Activated CD4-positive, alpha-beta T cell treated with anti-CD3 and anti-CD28 coated beads, Interleukin-2, amount 10 ng/mL, durations not matched to agents 7 days and 5 days (primary cell): ENCODE measurements at regions not wholly inside any gene's neighbourhood (a gene's known extent, or its start where the extent isn't known, plus 50 kb on each side); places are given as distances from the start of the nearest gene placed in this dataset.
"Not testable (repeated sequence)": the region's sequence is repeated elsewhere in the genome, so short reads cannot be mapped to it uniquely, and the experiment has no call there.

Experiments used
- CTCF ChIA-PET: fragments of 350-600 bp; sonication (Branson Sonifier 250); formaldehyde crosslinking; loops from one replicate; lab custom pipeline; 2021; ENCODE audit warnings: antibody characterized with exemption; lab: Charles Lee
- POLR2A ChIA-PET: fragments of 350-600 bp; sonication (Branson Sonifier 250); formaldehyde crosslinking; loops from one replicate; lab custom pipeline; 2021; ENCODE audit warnings: antibody characterized with exemption; lab: Charles Lee
- DNase-seq: peaks from one replicate; pipeline ENCODE4 v3.0.0-alpha.2; 2020
- H3K27ac Mint-ChIP-seq: one replicate; pipeline ENCODE4 v1.8.0; 2021; ENCODE audit warnings: mild to moderate bottlenecking, moderate library complexity, mixed read lengths
- H3K27me3 Mint-ChIP-seq: one replicate; pipeline ENCODE4 v1.8.0; 2021; ENCODE audit warnings: mixed read lengths
- H3K36me3 Mint-ChIP-seq: one replicate; pipeline ENCODE4 v1.8.0; 2021; ENCODE audit warnings: low read depth, mixed read lengths
- H3K4me1 Mint-ChIP-seq: one replicate; pipeline ENCODE4 v1.8.0; 2021; ENCODE audit warnings: mixed read lengths
- H3K4me3 Mint-ChIP-seq: one replicate; pipeline ENCODE4 v1.8.0; 2021; ENCODE audit warnings: mild to moderate bottlenecking, moderate library complexity, mixed read lengths
- H3K9me3 Mint-ChIP-seq: one replicate; pipeline ENCODE4 v1.8.0; 2021; ENCODE audit warnings: mixed read lengths

DNA sequence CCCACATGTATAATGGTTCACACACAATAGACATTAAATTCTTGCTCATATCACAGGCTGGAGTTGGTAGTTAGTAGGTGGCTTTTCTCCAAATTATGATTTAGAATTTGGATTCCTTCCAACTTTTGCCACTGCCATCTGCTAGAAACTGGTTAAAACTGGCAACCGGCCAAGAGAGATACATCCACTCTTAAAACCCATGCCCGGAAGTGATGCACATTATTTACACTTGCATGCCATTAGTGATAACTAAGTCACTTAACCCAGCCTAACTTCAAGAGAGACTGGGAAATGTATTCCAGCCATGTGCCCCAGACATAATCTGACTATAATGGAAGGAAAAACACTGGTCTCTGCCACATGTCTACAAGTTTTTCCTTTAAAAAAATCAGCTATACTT lies 395.7 kb upstream of the SEMA6A start:
- POLR2A ChIA-PET = no interaction called here
- H3K9me3 Mint-ChIP-seq = no peaks in the 10 kb centered on the region
- H3K4me3 Mint-ChIP-seq = no peak overlapping the region
- no peak overlapping the region for H3K27ac Mint-ChIP-seq
- no peaks in the 10 kb centered on the region for H3K4me1 Mint-ChIP-seq
- no peaks in the 10 kb centered on the region for H3K27me3 Mint-ChIP-seq
- CTCF ChIA-PET = no interaction called here
- no peaks in the 10 kb centered on the region for H3K36me3 Mint-ChIP-seq
- DNase-seq = no peak

DNA sequence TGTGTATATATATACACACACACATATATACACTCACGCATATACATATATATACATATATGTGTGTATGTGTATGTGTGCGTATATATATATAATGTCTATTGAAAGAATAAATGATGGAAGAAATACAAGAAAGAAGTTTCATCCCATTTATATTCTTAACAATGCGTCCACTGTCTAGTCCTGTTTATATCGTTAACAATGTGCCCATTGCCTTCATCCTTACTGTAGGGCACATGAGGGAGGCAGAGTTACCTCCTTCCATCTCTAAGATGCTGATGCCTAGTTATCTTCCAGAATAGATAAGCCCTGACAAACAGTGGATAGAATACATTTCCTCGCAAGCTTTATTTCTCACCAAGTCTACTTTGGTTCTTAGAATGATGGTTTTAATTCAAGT lies 389.8 kb upstream of the SEMA6A start:
- Mint-ChIP-seq H3K4me3 (no peak overlapping the region), H3K27ac (no peak overlapping the region), H3K27me3 (no peaks in the 10 kb centered on the region), H3K36me3 (no peaks in the 10 kb centered on the region), H3K9me3 (no peaks in the 10 kb centered on the region), H3K4me1 (no peaks in the 10 kb centered on the region)
- no peak for DNase-seq
- ChIA-PET CTCF (no interaction called here), POLR2A (no interaction called here)

DNA sequence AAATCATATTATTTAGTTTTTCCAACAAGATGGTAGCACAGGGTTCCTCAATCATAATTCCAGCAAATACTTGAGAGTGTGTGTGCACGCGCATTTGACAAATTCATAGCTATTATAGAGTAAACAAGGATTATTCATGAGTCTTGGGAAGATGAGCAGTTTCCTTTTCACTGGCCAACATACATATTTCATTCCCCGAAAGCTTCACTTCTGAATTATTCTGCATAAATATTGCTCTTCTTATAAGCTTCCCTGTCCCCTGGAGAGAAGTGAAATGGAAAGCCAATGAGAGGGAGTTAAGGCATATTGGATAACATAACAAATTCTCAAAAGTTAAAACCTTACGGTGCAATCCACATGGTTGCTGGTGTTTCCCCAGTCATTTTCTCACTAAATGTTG lies 386.4 kb upstream of the SEMA6A start:
- Mint-ChIP-seq H3K36me3 (no peaks in the 10 kb centered on the region), H3K4me1 (no peaks in the 10 kb centered on the region), H3K4me3 (no peak overlapping the region), H3K27me3 (no peaks in the 10 kb centered on the region), H3K27ac (no peak overlapping the region), H3K9me3 (no peaks in the 10 kb centered on the region)
- POLR2A ChIA-PET = no interaction called here
- CTCF ChIA-PET = no interaction called here
- no peak for DNase-seq

DNA sequence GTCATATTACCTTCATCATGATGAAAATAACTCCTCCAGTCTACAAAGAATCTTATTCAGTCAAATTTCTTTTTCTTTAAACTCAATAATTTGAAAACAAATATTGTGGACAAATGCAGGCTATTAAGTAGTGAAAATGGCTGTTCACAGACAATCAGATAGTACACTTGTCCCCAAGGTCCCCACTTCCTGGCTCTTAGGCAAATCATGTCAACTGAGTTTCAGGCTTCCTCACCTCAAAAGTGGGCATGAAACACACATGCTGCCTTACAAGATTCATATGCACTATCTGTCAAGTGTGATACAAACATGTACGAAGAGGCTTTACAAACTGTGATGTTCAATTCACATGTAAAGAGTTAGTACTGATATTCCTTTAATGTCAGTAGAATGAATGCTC lies 385.2 kb upstream of the SEMA6A start:
- Mint-ChIP-seq H3K4me3 (no peak overlapping the region), H3K4me1 (no peaks in the 10 kb centered on the region), H3K36me3 (no peaks in the 10 kb centered on the region), H3K9me3 (no peaks in the 10 kb centered on the region), H3K27ac (no peak overlapping the region), H3K27me3 (no peaks in the 10 kb centered on the region)
- no peak for DNase-seq
- ChIA-PET POLR2A (no interaction called here), CTCF (no interaction called here)

DNA sequence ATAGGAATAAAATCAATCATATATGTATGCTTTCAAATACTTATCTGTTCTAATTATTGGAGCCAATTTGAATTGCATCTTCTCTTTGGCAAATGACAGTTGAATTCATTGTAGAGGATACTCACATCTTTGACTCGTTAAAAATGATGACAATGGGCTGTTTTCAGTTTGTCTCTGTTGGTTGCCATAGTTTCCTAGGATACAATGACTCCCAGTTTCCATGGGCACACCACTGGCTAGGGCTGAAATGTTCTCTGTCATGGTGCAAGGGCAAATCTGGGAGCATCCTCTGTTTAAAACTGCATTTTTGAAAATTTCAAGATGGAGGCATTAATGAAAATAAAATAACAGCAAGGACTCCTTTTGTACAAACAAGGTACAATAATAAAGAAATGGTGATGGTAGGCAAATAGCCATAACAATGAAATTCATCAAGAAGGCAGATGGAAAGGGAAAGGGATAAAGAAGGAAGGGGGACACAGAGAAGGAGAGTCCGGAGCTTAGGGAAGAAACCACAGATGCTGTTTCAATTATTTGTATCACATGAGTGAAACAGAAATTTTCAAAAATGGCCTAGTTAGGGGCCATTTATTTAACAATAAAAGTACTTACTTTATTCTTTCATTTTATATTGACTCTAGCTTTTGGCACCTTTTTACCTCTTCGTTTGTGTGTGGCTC lies 378.8 kb upstream of the SEMA6A start:
- Mint-ChIP-seq H3K27me3 (no peaks in the 10 kb centered on the region), H3K4me3 (no peak overlapping the region), H3K36me3 (no peaks in the 10 kb centered on the region), H3K4me1 (no peaks in the 10 kb centered on the region), H3K9me3 (no peaks in the 10 kb centered on the region), H3K27ac (no peak overlapping the region)
- no peak for DNase-seq
- ChIA-PET POLR2A (no interaction called here), CTCF (no interaction called here)

DNA sequence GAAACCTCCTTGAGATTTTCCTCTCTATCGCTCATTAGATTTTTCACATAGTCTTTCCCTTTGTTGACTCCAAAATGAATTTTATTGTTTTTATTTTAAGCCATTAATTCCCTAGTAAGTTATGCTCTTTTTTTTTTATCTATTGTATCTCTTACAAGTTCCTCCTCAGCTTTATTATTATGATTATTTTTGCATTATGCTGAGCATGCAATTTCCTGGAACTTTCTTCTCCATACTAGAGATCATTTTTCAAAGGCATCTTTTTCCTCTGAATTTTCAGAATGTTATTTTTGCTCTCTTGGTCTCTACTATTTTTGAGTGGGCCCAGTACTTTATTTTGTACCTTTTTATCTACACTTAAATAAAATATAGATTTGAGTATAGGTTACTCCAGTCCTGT lies 376.6 kb upstream of the SEMA6A start:
- CTCF ChIA-PET = no interaction called here
- Mint-ChIP-seq H3K27ac (no peak overlapping the region), H3K27me3 (no peaks in the 10 kb centered on the region), H3K4me1 (no peaks in the 10 kb centered on the region), H3K4me3 (no peak overlapping the region), H3K9me3 (no peaks in the 10 kb centered on the region), H3K36me3 (no peaks in the 10 kb centered on the region)
- POLR2A ChIA-PET = no interaction called here
- DNase-seq = no peak

DNA sequence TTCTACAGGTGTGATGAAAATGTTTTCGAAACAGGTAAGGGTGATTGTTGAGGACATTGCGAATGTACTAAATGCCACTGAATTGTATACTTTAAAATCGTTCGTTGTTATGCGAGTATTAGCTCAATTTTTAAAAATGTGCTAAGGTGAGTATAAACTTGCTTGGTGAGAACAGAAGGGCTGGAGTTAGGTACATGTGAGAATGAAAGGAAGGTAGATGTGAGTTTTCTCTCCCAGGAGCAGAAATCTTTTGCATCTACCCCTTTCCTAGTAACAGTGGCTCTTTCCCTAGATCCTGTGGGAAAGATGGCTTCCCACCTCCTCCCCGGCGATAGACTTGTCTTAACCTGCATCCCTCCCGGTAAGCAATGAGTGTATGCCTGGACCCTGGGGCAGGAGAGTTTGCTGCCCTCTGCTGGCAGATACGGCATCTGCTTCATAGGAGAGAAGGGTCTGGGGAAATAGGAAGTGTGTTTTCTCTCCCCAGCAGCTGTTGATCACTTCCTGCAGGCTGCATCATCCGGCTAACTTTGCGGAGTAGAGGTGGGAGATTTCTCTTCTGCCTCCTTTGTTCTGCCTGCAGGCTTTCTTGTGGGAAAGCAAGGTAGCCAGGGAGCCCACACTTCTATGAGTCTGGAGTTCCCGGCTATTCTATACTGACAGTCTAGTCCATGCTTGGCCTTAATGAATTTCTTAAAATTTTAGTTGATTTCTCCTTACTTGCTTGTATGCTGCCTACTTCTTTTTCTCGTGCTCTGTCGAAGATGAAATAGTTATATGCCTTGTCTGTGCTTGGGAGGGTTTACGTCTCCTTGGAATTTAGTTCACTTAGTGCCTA lies 373.3 kb upstream of the SEMA6A start:
- ChIA-PET POLR2A (no interaction called here), CTCF (no interaction called here)

DNA sequence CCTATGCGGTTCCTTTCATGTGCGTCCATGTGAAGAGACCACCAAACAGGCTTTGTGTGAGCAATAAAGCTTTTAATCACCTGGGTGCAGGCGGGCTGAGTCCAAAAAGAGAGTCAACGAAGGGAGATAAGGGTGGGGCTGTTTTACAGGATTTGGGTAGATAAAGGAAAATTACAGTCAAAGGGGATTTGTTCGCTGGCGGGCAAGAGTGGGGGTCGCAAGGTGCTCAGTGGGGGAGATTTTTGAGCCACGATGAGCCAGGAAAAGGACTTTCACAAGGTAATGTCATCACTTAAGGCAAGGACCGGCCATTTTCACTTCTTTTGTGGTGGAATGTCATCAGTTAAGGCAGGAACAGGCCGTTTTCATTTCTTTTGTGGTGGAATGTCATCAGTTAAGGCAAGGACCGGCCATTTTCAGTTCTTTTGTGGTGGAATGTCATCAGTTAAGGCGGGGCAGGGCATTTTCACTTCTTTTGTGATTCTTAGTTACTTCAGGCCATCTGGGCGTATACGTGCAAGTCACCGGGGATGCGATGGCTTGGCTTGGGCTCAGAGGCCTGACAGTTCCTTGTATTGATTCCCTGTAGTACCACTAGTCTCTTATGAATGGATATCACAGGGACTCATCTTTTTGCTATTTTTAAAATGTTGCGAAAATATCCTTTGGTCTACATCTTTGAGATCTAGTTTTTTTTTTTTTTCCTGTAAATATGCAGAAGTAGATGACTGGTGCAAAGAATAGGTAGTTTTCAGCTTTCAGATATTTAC lies 371.2 kb upstream of the SEMA6A start:
- H3K27me3 Mint-ChIP-seq, H3K27ac Mint-ChIP-seq, H3K4me3 Mint-ChIP-seq, H3K9me3 Mint-ChIP-seq, H3K36me3 Mint-ChIP-seq, CTCF ChIA-PET, DNase-seq, H3K4me1 Mint-ChIP-seq, POLR2A ChIA-PET: not testable (repeated sequence)

More for the DNA sequence above, 373.3 kb upstream of the SEMA6A start:
- Mint-ChIP-seq H3K9me3 (no peaks in the 10 kb centered on the region), H3K27ac (no peak overlapping the region), H3K4me3 (no peak overlapping the region), H3K27me3 (no peaks in the 10 kb centered on the region), H3K36me3 (no peaks in the 10 kb centered on the region), H3K4me1 (no peaks in the 10 kb centered on the region)
- peak; percentile 70 for DNase-seq

DNA sequence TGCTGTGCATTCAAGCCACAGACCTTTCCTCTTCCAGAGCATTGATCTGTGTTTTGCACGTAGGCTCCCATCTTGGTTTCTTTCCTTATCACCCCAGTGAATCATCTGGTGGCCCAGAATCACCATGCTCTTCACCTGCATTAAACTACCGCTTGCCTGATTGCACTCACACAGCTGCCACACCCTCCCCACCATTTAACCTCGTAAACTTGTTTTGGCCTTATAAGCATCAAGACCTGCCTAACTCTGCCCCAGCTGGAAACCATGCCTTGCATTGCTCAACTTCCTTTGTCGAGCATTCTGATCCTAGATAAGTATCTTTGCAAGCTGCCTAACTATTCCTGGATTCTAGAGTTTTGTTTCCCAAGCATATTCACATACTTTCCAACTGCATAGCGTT lies 369.6 kb upstream of the SEMA6A start:
- CTCF ChIA-PET = no interaction called here
- POLR2A ChIA-PET = no interaction called here
- Mint-ChIP-seq H3K36me3 (no peaks in the 10 kb centered on the region), H3K4me1 (no peaks in the 10 kb centered on the region), H3K27ac (no peak overlapping the region), H3K4me3 (no peak overlapping the region), H3K9me3 (no peaks in the 10 kb centered on the region), H3K27me3 (no peaks in the 10 kb centered on the region)
- DNase-seq = no peak

DNA sequence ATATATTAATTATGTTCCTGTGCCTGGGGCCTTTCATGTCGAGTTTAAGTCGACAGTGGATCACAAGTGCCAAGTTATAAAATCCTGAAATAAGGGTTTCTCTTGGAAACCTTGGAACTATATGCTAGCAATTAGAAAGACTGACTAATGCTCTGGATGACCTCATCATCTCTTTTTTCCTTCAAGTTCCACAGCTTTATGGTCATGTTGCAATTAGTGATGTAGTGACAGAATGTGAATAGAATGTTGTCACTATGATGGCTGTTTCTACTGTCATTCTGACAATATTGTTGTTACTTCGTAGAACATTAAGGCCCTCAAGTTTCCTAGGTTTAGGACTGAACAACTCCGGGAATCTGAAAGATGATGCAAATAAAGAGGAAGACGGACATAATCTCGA lies 368.0 kb upstream of the SEMA6A start:
- CTCF ChIA-PET = no interaction called here
- no peaks in the 10 kb centered on the region for H3K36me3 Mint-ChIP-seq
- H3K27me3 Mint-ChIP-seq = no peaks in the 10 kb centered on the region
- POLR2A ChIA-PET = no interaction called here
- H3K4me3 Mint-ChIP-seq = no peak overlapping the region
- DNase-seq = no peak
- no peak overlapping the region for H3K27ac Mint-ChIP-seq
- H3K9me3 Mint-ChIP-seq = no peaks in the 10 kb centered on the region
- H3K4me1 Mint-ChIP-seq = no peaks in the 10 kb centered on the region

DNA sequence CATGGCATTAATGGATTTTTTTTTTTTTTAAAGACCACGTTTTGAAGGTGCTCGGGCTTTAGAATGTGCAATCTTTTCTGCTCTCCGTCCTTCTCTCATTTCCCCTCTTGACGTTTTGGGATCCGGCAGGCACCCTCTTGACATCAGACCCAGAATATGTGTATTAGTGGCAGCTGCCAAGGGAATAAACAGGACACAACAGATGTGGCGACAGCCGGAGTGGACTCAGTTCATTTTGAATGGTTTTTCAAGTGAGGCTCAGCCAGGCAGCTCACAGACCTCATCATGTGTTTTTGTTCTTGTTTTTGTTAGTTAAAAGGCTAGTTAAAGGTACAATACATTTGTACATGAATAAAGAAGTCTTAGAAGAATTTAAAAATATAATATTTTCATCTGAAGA lies 365.0 kb upstream of the SEMA6A start:
- no peak for DNase-seq
- Mint-ChIP-seq H3K4me1 (no peaks in the 10 kb centered on the region), H3K9me3 (no peaks in the 10 kb centered on the region), H3K27me3 (no peaks in the 10 kb centered on the region), H3K4me3 (no peak overlapping the region), H3K36me3 (no peaks in the 10 kb centered on the region), H3K27ac (no peak overlapping the region)
- ChIA-PET POLR2A (no interaction called here), CTCF (no interaction called here)

DNA sequence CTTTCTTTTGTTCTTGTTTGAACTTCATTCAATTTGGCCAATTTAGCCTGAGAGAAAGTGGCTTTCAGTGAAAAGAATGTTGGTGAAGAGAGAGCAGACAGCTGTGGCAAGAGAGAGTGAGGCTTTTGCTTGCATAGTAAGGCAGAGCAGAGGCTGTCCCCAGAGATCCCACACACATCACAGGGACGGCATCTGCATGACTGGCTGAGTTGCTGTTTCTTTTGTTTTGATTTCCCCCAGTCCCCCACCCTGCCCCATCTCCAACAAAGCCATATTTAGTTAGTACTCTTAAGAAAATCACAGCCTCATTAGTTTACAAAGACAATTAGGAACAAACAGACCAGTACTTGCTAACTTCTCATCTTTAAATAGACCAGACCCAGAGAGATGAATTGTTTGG lies 363.9 kb upstream of the SEMA6A start:
- Mint-ChIP-seq H3K36me3 (no peaks in the 10 kb centered on the region), H3K27ac (no peak overlapping the region), H3K4me3 (no peak overlapping the region), H3K9me3 (no peaks in the 10 kb centered on the region), H3K27me3 (no peaks in the 10 kb centered on the region), H3K4me1 (no peaks in the 10 kb centered on the region)
- POLR2A ChIA-PET = no interaction called here
- DNase-seq = no peak
- CTCF ChIA-PET = no interaction called here

DNA sequence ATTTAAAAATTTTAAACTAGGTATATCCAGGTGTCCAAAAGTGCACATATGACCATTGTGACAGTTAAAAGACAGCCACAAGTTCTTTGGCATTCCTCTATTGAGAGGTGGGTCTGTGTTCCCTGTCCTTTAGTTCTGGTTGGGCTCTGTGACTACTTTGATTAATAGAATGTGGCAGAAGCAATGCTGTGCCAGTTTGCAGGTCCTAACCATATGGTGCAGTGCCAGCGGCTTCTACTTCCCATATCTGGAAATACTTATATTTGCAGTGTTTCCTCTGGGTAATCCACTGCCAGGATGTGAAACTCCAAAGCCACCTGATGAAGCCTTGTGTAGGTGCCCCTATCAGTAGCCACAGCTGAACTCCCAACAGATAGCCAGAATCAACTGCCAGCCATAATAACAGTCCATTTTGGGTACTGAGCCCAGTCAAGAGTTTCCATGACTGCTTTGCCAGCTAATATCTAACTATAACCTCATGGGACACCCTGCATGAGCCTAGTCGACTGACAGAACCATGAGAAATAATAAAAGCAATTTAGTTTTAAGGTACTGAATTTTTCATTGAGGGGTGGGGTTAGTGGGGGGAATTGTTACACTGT lies 361.0 kb upstream of the SEMA6A start:
- Mint-ChIP-seq H3K27me3 (no peaks in the 10 kb centered on the region), H3K4me1 (no peaks in the 10 kb centered on the region), H3K9me3 (no peaks in the 10 kb centered on the region), H3K36me3 (no peaks in the 10 kb centered on the region), H3K4me3 (no peak overlapping the region), H3K27ac (no peak overlapping the region)
- DNase-seq = no peak
- ChIA-PET CTCF (no interaction called here), POLR2A (no interaction called here)
